HG03196 (cell line): ENCODE measurements at regions not wholly inside any gene's neighbourhood (a gene's known extent, or its start where the extent isn't known, plus 50 kb on each side); places are given as distances from the start of the nearest gene placed in this dataset.

Source experiments
- ATAC-seq: cut with Tn5 transposase; IDR thresholded peaks from one replicate; pipeline ENCODE4 v1.9.1; 2021; ENCODE audit not compliant: unreplicated experiment

DNA sequence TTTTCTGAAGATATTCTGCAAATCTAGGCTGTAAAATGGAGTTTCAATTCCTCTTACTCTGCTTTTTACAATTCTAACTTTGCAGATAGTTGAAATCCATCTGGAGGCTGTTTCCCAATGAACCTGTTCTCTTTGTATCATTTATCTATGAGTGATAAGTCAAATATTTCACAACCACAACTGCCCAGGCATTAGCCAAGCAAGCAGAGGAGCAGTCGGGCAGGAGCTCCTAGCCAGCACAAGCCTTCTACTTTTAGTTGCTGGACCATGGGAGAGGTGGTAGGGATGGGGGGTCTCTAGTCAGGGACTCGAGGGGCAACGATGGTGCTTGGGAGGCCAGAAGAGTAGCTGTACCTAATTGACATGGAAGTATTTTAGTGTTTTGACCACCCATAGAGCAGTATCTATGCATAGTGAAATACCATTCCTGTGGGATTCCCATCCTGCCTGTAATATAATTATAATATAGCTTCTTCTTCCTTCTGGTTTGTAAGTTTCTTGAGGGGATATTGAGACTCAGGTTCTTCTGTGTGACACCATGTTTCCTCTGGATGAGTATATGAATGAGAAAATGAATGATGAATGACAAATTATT, 353.5 kb upstream of the IL12A start:
- no peak for ATAC-seq

DNA sequence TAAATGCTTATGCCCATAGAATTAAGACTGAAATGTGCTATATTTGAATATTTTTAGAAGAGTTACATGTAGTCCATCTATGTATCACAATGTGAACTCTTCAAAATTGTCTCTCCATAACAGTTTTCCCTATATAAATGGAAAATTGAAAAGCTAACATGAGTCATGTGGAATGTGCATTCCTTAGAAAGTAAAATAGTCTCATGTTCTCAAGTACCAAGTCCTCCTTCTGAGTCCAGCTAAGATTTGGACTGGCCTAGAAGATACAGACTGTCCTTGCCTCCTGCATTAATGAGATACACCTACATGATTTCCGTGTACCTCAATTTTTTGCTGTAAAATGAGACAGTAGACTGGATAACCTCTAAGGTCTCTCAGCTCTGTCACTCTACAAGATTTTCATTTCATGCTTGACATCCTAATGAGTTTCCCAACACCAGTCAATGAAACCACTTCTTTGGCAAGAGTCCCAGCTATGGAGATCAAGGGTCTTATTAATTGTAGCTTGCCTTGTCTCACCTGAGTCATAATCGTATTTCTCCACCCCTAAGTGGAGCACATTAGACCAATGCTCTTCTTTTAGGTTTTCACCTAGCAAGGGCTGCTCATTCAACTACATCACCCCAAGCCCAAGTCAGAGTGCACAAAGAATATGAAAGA, 350.6 kb upstream of the IL12A start:
- ATAC-seq, result no peak

DNA sequence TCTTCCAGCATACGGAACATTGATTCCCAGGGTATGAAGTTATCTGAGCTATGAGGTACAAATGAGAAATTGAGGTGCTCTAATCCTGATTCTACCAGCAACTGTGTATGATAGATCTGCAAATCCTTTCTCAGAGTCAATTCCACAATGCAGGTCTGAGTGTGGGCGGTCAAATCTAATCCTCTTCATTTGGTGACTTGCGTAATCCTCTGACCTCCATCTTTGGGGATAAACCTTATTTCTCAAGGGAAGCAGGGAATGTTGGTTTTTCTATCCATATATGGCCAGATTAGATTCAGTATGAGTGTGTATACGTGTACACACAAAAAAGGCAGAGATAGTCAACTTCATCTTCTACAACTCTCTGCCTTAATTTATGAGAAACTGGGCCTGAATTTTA, 348.4 kb upstream of the IL12A start:
- no peak for ATAC-seq

DNA sequence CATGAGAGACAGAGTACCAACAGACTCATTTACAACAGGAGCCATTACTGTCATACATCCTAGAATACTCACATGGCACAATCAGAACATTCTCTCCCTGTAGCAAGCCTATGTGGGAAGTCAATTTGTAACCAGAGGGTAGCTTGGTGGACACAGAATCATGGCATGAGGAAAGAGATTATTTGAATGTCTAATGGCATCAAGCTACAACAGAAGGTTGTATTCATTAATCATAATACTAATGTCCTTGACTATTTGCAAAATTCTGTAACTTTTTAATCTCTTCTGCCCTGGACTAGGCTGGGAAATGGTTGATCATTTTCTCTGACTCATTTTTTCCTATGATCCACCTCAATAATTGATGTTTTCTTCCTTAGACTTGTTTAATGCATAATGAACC, 345.2 kb upstream of the IL12A start:
- no peak for ATAC-seq

DNA sequence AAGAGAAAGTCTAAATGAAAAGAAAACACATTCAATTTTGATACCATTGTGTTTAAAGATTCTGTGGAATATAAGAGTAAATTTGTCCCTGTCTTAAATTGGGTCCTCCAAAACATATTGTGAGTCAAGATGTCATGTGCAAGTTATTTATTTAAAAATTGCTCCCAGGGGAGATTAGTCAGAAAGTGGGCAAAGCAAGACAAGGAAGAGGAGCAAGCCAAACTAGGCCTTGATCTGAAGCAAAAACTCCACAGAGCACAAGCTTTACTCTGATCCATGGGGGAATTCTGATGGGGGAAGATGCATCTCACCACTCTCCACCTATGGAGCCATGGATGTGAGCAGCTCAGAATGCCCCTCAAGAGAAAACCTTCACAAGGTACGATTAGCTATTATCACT, 342.8 kb upstream of the IL12A start:
- no peak for ATAC-seq

DNA sequence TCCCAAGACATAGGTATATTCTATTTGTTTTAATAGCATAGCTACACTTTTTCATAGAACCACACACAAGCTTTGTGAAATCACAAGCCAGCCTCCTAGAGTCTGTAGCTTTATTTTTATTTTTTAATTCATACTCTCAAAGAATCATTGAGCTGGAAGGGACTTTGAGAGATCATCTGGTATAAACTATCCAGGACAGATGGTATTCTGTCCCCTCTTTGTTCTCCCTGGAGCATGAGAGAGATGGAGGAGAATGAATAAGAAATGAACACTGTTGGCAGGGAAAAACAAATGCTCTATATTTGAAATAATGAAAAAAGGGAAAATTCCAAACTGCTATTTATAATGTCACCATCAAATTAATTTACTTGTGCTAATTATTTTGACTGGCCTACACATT, 338.7 kb upstream of the IL12A start:
- no peak for ATAC-seq

DNA sequence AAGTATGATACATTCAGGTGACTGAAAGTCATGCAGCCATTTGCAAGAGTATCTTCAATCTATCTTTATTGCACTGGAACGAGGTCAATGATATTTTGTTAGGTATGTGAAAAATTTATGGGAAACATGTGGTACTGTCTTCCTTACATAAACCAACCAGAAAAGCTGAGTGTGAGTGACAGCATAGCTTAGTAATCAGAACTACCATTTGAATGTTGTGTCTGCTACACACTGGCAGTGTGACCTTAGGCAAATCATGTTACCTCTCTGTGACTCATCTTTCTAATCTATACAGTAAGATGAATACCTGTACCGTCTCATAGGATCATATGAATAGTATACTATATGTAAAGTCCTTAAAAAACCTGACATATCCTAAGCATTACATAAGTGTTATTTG, 337.9 kb upstream of the IL12A start:
- no peak for ATAC-seq

DNA sequence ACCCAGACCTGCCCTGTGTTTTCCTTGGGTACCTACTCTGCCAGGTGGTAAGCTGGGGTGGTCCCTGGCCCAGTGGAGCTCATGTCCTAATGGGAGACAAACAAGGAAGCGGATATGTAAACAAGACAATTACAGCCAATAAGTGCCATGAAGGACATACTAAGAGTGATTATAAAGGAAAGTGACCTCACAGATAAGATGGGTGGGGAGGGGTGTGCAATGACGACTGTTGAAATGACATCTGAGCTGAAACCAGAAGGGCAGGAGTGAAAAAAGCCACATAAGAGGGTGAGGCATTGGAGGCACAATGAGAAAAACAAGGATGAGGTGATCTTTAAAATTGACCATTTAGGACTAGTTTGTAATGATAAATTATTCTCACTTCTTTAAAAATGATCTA, 336.2 kb upstream of the IL12A start:
- ATAC-seq, result no peak

DNA sequence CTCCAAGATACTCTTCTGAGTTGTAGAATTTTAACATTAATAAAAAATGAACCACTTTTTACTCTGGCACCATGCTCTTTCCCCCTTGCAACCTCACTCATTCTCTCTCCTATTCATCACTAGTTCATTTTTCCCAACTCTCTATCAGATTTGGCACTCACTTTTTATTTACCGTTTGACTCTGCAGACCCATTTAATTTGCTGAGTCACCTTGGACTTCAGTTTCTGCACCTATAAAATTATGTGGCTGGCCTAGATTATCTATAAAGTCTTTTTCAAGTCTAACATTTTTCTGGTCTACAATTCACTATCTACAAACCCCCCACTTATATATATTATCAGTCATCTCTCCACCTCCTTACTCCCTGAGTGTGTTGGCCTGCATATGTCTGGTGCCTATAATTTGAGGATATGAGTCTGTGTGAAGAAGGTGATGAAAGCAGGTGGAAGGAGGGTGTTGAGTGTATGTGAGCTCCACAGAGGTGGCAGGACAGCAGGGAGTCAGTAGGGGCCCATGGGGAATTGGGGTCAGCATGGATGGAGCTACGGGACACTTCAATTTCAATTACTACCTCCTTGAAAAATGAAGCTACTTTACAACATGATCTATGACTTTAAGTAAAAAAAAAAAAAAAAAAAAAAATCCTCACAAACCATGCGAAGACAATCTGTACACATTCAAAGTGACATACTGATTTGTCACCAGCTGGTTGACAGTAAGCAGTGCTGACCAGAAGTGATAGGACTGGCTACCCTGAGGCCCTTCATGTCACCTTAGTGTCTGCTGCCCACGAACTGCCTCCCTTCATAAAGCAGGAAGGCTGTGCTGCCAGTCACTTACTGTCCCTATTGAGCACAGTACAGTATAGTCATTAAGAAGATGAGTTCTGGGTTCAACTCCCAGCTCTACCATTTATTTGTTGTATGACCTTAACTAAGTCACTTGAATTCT, 334.2 kb upstream of the IL12A start:
- ATAC-seq, result no peak

DNA sequence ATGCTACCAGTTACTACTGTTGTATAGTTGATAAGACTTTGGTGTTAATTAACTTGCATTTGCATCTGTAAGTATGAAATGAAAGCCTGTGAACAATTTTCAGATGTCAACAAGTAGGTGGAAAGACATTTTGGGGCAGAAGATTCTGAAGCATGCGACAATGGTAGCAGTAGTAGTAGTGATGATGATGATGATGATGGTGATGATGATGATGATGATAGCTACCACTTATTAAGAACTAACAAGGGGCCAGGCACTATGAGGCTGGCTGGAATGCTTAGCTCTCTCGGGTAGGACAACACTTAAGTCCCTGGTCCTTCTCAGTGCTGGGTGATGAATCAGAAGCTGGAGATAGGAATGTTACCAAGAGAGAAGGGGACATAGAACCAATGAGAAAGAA, 333.4 kb upstream of the IL12A start:
- ATAC-seq, result no peak

DNA sequence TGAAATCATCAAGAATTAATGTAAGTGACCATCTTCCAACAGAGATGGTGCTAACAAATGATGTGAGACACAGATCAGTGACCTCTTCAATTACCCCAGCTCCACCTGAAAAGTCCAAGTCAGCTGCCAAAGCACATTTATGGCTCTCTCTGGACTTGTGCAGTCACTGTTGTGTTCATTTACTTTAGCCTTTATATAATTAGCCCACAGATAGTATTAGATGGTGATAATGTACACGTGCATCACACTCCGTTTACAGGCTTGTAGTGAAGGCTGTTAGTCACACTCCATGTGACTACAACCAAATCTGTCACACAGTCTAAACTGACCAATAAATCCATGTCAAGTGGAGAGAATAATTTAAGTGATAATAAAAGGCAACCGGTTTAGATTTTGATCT, 331.5 kb upstream of the IL12A start:
- no peak for ATAC-seq

DNA sequence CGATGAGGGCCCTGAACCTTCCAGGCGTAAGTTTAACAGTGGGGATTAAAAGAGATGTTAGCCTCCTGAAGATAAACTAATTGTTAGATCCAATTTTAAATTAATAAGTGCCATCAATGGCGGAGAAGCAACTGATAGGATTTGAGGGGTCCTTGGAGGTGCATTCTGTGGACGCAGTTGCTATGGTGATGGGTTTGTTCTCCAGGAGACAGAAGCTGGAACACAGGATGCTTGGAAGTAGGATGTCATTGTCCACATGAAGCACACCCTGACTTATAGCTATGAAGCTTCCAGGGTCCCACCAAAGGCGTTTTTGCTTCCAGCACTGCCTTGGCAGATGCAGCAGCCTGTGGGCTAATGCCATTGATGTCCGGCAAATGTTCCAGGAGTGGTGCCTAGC, 331.0 kb upstream of the IL12A start:
- no peak for ATAC-seq

DNA sequence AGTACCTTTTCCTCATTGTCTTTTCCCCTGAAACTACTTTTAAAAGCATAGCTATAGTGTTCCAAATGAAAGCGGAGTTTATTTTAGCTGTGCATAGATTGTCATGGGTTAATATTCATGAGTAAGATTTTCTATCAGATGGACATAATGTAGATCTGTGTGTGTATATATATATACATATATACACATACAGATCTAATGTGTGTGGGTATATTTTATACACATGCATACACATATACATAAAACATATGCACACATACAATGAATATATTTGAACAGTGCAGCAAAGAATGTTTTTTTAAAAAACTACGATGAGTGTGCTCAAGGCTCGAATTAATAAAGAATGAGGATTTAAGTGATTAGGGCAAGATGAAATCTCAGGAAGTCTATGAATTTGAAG, 328.3 kb upstream of the IL12A start:
- no peak for ATAC-seq

DNA sequence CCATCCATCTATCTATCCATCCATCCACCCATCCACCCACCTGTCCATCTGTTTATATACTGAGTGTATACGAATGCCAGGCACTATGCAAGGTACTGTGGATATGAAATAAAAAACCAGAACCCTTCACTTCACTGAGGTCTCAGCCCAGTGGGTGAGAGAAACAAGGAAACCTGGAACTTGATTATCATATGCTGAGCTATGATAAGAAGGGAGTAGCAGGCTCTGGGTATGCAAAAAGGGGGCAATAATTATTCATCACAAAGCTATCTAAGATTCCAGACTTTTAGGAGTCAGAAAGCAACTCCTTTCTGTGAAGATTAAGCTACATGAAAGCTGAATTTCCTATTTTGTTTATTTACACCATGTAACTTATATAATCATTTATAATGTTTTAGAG, 327.7 kb upstream of the IL12A start:
- no peak for ATAC-seq

DNA sequence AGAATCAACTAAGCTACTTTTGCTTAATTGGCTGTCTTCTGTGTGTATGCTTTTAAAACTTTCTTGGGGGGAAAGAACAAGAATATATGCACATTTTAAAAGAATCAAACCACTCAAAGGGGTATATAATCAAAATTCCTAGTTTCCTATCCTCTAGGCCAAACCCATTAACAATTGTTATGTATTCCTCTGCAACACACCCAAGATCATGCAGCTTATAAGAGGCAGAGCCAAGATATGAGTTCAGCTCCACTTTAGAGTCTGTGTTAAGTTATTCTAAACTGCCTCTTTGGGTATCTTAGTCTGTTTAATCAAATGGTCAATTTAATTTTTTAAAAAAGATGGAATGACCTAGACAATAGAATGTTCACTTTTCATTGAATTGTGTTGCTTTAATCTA, 326.1 kb upstream of the IL12A start:
- no peak for ATAC-seq

DNA sequence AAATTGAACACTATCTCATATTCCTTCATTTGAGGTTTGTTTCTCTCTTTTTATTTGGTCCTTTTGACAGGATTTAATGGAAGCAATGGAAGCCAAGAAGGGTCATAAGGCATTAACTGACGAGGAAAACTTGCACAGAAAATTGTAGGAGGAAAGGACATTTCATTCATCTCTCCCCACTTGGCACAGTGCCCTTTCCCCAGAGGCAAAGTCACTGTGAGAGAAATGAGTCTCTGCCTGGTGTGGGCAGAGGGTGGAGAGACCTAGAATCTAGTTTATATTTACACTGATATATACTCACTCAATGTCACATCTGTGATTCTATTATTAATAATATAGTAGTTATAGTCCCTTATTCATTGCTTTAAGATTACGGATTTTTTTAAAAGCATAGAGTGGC, 324.6 kb upstream of the IL12A start:
- ATAC-seq, result no peak

DNA sequence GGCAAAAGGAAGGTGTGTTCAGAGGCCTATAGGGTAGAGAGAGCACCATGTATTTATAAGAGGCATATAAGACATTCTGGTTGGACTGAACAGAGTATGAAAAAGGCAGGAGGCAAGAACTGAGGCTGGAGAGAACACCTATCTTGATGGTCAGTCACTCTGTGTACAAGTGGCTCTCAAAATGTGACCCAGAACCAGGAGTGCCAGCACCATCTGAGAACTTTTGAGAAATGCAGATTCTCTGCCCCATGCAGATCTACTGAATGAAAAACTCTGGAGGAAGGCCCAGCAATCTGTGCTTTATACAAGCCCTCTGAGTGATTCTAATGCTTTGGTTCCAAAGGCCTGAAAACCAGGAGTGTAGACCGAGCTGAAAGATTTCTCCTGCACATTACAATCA, 324.0 kb upstream of the IL12A start:
- ATAC-seq, result no peak

DNA sequence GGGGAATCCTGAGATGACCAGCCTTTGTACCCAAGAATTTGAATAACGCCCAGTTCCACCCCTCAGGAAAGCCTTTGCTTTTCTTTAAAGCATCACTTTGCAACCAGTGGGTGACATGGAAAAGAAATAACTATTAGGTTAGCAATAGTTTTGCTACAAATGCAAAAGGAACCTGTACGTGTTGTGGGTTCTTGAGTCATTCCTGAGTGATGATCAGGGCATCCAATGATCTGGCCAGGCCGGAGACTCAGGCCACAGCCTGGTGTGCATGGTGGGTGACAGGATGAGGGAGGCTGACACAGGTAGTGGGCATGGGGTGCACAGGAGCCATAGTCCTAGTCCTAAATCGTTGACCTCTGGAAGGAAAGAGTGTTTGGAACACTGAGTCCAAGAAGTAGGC, 321.4 kb upstream of the IL12A start:
- ATAC-seq, result no peak

DNA sequence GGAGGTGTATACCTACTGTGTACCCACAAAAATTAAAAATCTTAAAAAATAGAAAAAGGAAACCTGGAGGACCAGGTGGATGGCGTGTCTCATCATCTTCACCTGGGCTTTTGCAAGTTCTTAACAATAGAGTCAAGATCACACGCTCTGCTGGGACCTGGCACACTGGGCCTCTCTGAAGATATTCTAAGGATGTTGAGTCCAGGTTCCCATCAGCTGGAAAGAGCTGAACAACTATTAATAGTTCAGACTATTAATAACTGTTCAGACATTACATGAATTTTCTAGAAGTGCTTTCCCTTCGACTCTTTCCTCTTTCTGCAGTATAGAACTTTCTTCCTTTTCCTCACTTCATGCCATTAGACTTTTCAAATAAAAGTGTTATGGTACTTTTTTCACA, 320.2 kb upstream of the IL12A start:
- ATAC-seq, result no peak

DNA sequence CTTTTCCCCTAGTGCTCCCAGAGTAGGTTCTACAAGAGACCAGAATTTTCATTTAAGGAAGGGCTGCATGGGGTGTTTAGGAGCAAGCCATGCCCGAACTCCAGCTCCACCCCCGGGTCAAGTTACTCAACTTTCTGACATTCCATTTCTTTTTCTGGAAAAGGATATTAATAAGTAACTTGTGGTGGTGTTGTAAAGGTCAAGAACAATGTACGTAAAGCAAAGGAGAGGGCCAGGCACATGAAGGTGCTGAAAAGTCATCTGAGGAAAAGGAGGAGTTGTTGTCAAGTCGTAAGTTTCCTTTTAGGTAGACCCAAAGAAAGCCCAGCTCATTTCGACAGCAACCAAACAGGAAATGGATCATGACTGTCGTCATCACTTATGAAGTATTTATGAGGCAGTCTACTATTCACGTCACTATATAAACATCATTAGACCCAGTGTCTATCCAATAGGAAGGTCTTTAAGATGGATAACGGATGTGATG, 319.6 kb upstream of the IL12A start:
- no peak for ATAC-seq

DNA sequence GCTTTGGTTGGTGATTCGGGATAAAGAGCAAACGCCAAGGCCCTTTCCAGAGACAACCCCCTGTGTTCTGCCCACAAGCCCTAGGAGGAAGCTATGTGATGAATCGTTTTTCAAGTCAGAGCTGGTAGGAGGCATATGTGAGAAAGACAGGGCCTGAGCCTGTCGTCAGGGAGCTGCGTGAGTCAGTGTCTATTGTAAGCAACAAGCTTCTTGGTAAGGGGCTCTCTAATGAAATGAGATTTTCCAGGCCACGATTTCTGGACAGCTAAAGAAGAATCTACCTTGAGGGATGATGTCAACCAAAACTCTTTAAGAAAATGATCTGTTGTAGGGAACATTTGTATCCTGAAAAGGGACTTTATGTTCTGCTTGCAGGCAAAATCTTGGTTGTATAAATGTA, 318.9 kb upstream of the IL12A start:
- ATAC-seq, result no peak
